ENCODE measurements at regions not wholly inside any gene's neighbourhood (a gene's known extent, or its start where the extent isn't known, plus 50 kb on each side); places are given as distances from the start of the nearest gene placed in this dataset.

- H3K27ac ChIP-seq (ENCODE audit: low read depth, low read length), result no peak overlapping the region
- H3K4me3 ChIP-seq (ENCODE audit: low read length), result no peak overlapping the region
- H3K4me2 ChIP-seq (ENCODE audit: low read length), result no peak overlapping the region
- H4K20me1 ChIP-seq (ENCODE audit: control insufficient read depth, insufficient read depth, low read depth, low read length), result no peaks in the 10 kb centered on the region
- H3K4me1 ChIP-seq (ENCODE audit: control insufficient read depth, low read length), result no peaks in the 10 kb centered on the region
- no peaks in the 10 kb centered on the region for H3K79me2 ChIP-seq (ENCODE audit: control insufficient read depth, low read length)
- no peak for TF ChIP-seq EZH2phosphoT487 (IDR thresholded peaks at IDR 0.05; ENCODE audit: borderline replicate concordance, low read length)
- TF ChIP-seq, protein P1, sequence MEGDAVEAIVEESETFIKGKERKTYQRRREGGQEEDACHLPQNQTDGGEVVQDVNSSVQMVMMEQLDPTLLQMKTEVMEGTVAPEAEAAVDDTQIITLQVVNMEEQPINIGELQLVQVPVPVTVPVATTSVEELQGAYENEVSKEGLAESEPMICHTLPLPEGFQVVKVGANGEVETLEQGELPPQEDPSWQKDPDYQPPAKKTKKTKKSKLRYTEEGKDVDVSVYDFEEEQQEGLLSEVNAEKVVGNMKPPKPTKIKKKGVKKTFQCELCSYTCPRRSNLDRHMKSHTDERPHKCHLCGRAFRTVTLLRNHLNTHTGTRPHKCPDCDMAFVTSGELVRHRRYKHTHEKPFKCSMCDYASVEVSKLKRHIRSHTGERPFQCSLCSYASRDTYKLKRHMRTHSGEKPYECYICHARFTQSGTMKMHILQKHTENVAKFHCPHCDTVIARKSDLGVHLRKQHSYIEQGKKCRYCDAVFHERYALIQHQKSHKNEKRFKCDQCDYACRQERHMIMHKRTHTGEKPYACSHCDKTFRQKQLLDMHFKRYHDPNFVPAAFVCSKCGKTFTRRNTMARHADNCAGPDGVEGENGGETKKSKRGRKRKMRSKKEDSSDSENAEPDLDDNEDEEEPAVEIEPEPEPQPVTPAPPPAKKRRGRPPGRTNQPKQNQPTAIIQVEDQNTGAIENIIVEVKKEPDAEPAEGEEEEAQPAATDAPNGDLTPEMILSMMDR (IDR thresholded peaks at IDR 0.05; ENCODE audit: low read depth, low read length, poor library complexity, severe bottlenecking), result no peak
- H3K9me3 ChIP-seq (ENCODE audit: control insufficient read depth, insufficient read depth, low read length), result no peaks in the 10 kb centered on the region
- no peaks in the 10 kb centered on the region for H3K27me3 ChIP-seq (ENCODE audit: control insufficient read depth, low read length)
- H3F3A ChIP-seq (ENCODE audit: control insufficient read depth, insufficient read depth), result no peaks in the 10 kb centered on the region
- no peaks in the 10 kb centered on the region for H3K36me3 ChIP-seq (ENCODE audit: control insufficient read depth, low read length)
- H3K9me2 ChIP-seq (replicated peaks; ENCODE audit: control insufficient read depth, low read length), result no peaks in the 10 kb centered on the region
These were observed 176.0 kb upstream of the NT5E start for GRCh38 chr6:85273870-85274269.

DNA sequence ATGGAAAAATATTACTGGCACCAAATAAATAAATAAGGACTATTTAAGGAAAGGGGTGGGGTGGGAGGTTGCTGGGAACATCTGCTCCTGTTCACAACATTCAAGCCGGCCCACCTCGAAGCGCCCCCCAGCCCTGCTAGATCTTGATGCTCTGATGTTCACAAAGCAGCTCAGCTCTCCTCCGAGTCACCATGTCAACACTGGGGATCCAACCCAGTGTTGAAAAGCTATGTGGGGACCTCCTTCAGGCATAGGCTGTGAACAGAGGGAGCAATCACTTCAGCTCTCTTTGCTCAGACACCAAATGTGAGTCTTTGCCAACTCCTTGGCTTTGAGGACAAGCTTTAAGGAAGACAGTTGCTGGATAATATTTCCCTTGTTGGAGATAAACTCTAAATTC, 176.8 kb upstream of the NT5E start:
- no peaks in the 10 kb centered on the region for H4K20me1 ChIP-seq (ENCODE audit: control insufficient read depth, insufficient read depth, low read depth, low read length)
- H3K9me3 ChIP-seq (ENCODE audit: control insufficient read depth, insufficient read depth, low read length), result no peaks in the 10 kb centered on the region
- TF ChIP-seq EZH2phosphoT487 (IDR thresholded peaks at IDR 0.05; ENCODE audit: borderline replicate concordance, low read length), result no peak
- TF ChIP-seq, protein P1 (IDR thresholded peaks at IDR 0.05; ENCODE audit: low read depth, low read length, poor library complexity, severe bottlenecking), result no peak
- H3K9me2 ChIP-seq (replicated peaks; ENCODE audit: control insufficient read depth, low read length), result no peaks in the 10 kb centered on the region
- no peak overlapping the region for H3K4me3 ChIP-seq (ENCODE audit: low read length)
- H3K27me3 ChIP-seq (ENCODE audit: control insufficient read depth, low read length), result no peaks in the 10 kb centered on the region
- H3K36me3 ChIP-seq (ENCODE audit: control insufficient read depth, low read length), result no peaks in the 10 kb centered on the region
- no peak overlapping the region for H3K4me2 ChIP-seq (ENCODE audit: low read length)
- H3K4me1 ChIP-seq (ENCODE audit: control insufficient read depth, low read length), result no peaks in the 10 kb centered on the region
- no peaks in the 10 kb centered on the region for H3F3A ChIP-seq (ENCODE audit: control insufficient read depth, insufficient read depth)
- no peaks in the 10 kb centered on the region for H3K79me2 ChIP-seq (ENCODE audit: control insufficient read depth, low read length)
- H3K27ac ChIP-seq (ENCODE audit: low read depth, low read length), result no peak overlapping the region

DNA sequence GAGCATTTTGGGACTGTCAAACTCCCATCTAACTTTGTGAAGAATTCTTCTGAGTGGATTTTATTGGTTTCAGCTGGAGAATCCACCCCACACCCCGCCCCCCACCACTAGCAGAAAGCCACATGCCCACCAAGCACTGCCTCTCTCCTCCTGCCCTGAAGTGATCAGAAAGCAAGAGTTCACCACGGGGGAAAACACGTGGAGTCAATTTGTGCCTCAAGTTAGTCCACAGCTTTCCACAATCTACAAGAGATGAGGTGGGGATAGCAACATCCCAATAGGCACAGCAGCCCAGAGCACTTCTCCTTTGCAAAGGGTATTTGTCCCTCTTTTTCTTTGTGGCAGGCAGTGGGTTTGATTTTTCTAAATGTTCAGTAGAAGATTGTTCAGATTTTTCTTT, 177.3 kb upstream of the NT5E start:
- Histone ChIP-seq H3K36me3 (ENCODE audit: control insufficient read depth, low read length) (no peaks in the 10 kb centered on the region), H3K9me2 (replicated peaks; ENCODE audit: control insufficient read depth, low read length) (no peaks in the 10 kb centered on the region), H3K27me3 (ENCODE audit: control insufficient read depth, low read length) (no peaks in the 10 kb centered on the region), H3K27ac (ENCODE audit: low read depth, low read length) (no peak overlapping the region), H3K4me1 (ENCODE audit: control insufficient read depth, low read length) (no peaks in the 10 kb centered on the region), H4K20me1 (ENCODE audit: control insufficient read depth, insufficient read depth, low read depth, low read length) (no peaks in the 10 kb centered on the region), H3K79me2 (ENCODE audit: control insufficient read depth, low read length) (no peaks in the 10 kb centered on the region), H3K4me3 (ENCODE audit: low read length) (no peak overlapping the region), H3F3A (ENCODE audit: control insufficient read depth, insufficient read depth) (no peaks in the 10 kb centered on the region), H3K9me3 (ENCODE audit: control insufficient read depth, insufficient read depth, low read length) (no peaks in the 10 kb centered on the region), H3K4me2 (ENCODE audit: low read length) (no peak overlapping the region)
- no peak for TF ChIP-seq EZH2phosphoT487 (IDR thresholded peaks at IDR 0.05; ENCODE audit: borderline replicate concordance, low read length)
- TF ChIP-seq, protein P1 (IDR thresholded peaks at IDR 0.05; ENCODE audit: low read depth, low read length, poor library complexity, severe bottlenecking), result no peak

GRCh38 chr6:85262621-85263020, 187.3 kb upstream of the NT5E start:
- H3K9me3 ChIP-seq (ENCODE audit: control insufficient read depth, insufficient read depth, low read length), result no peaks in the 10 kb centered on the region
- no peaks in the 10 kb centered on the region for H3K79me2 ChIP-seq (ENCODE audit: control insufficient read depth, low read length)
- no peak overlapping the region for H3K27ac ChIP-seq (ENCODE audit: low read depth, low read length)
- no peaks in the 10 kb centered on the region for H3K4me1 ChIP-seq (ENCODE audit: control insufficient read depth, low read length)
- no peaks in the 10 kb centered on the region for H3K27me3 ChIP-seq (ENCODE audit: control insufficient read depth, low read length)
- H3K9me2 ChIP-seq (replicated peaks; ENCODE audit: control insufficient read depth, low read length), result no peaks in the 10 kb centered on the region
- H3K36me3 ChIP-seq (ENCODE audit: control insufficient read depth, low read length), result no peaks in the 10 kb centered on the region
- TF ChIP-seq, protein P1 (IDR thresholded peaks at IDR 0.05; ENCODE audit: low read depth, low read length, poor library complexity, severe bottlenecking), result no peak
- H4K20me1 ChIP-seq (ENCODE audit: control insufficient read depth, insufficient read depth, low read depth, low read length), result no peaks in the 10 kb centered on the region
- no peak overlapping the region for H3K4me2 ChIP-seq (ENCODE audit: low read length)
- H3F3A ChIP-seq (ENCODE audit: control insufficient read depth, insufficient read depth), result no peaks in the 10 kb centered on the region
- H3K4me3 ChIP-seq (ENCODE audit: low read length), result no peak overlapping the region

All from DOHH2 (cell line).